ENCODE measurements at regions not wholly inside any gene's neighbourhood (a gene's known extent, or its start where the extent isn't known, plus 50 kb on each side); places are given as distances from the start of the nearest gene placed in this dataset.

DNA sequence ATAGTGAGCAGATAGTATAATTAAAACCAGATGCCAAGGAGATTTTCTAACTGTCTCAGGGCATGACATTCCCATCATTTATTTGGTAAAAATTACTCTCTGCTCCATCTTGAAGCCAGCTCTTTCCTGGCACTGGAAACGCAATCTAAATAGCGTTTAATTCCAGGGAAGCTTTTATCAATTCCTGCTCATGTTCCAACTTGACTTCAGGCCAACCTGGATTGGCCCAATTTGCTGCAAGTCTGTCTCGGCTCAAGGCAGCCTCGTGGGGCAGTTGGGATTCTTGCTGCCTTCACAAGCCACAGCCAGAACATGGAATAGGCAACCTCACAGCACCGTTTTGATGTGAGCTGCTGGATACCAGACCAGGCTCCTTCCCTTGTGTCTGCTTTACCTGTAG, 1255.9 kb downstream of the TBC1D22A start:
- TF ChIP-seq GATA3 (IDR thresholded peaks at IDR 0.05; ENCODE audit: low read depth, low read length), result no peak
- TF ChIP-seq GATA2 (IDR thresholded peaks at IDR 0.05; ENCODE audit: low read depth, low read length), result no peak

- TF ChIP-seq GATA3 (IDR thresholded peaks at IDR 0.05; ENCODE audit: low read depth, low read length) (no peak), GATA2 (IDR thresholded peaks at IDR 0.05; ENCODE audit: low read depth, low read length) (no peak)
These were observed 1253.3 kb downstream of the TBC1D22A start for GRCh38 chr22:48015701-48016100.

GRCh38 chr22:48004936-48005335, 1242.5 kb downstream of the TBC1D22A start:
- no peak for TF ChIP-seq GATA3 (IDR thresholded peaks at IDR 0.05; ENCODE audit: low read depth, low read length)

- no peak for TF ChIP-seq GATA3 (IDR thresholded peaks at IDR 0.05; ENCODE audit: low read depth, low read length)
- TF ChIP-seq GATA2 (IDR thresholded peaks at IDR 0.05; ENCODE audit: low read depth, low read length), result no peak
These were observed 1241.6 kb downstream of the TBC1D22A start for GRCh38 chr22:48004038-48004437.

DNA sequence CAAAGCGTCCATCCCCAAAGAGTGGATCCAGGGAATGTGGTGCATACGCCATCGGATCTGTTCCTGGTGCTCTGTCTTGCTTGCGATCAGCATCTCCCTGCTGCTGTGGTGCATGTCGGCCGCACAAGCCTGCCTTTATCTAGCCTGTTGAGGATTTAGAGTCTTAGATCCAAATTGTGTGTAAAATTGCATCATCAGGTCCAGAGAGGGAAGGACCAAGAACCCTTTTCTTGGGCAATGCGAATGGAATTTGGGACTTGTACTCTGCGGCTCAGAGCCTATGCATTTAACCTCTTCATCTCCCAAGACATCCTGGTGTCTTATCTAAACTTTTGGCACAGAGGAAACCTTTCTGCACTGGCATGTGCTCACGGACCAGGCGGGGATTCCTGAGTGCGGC, 1238.7 kb downstream of the TBC1D22A start:
- no peak for TF ChIP-seq GATA3 (IDR thresholded peaks at IDR 0.05; ENCODE audit: low read depth, low read length)
- no peak for TF ChIP-seq GATA2 (IDR thresholded peaks at IDR 0.05; ENCODE audit: low read depth, low read length)

- no peak for TF ChIP-seq GATA2 (IDR thresholded peaks at IDR 0.05; ENCODE audit: low read depth, low read length)
- TF ChIP-seq GATA3 (IDR thresholded peaks at IDR 0.05; ENCODE audit: low read depth, low read length), result no peak
These were observed 1235.2 kb downstream of the TBC1D22A start for GRCh38 chr22:47997612-47998011.

DNA sequence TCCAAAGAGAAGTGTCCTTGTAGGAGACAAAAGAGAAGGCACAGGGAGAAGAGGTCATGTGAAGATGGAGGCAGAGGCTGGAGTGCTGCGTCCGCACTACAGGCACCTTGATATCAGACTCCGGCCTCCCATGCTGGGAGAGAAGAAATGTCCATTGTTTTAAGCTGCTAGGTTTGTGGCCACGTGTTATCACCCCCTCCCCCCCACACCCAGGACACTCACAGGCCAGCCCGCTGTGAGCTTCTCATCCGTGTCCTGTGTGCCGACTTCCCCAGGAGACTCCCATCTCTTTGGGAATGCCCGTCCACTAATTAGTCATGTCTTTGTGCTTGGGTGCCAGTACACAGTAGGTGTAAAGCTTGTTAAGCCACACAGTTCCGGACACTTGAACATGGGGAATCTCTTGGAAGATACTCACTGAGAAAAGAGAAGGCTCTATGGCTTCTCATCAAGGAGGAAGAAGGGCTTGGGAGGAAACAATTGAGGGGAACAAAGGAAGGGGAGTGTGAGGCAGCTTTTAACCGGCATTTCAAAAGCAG, 1234.7 kb downstream of the TBC1D22A start:
- no peak for TF ChIP-seq GATA2 (IDR thresholded peaks at IDR 0.05; ENCODE audit: low read depth, low read length)
- no peak for TF ChIP-seq GATA3 (IDR thresholded peaks at IDR 0.05; ENCODE audit: low read depth, low read length)

DNA sequence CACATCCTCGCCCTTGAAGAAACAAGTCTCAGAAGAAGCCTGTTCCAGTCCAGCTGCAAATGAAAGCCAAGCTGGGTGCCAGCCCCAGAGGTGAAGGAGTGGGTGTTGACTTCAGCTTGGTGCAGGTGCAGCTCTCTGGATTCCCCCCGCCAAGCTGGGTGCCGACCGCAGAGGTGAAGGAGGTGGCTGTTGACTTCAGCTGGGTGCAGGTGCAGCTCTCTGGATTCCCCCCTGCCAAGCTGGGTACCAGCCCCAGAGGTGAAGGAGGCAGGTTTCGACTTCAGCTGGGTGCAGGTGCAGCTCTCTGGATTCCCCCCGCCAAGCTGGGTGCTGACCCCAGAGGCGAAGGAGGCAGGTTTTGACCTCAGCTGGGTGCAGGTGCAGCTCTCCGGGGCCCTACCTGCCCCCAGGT, 1234.0 kb downstream of the TBC1D22A start:
- TF ChIP-seq GATA3 (IDR thresholded peaks at IDR 0.05; ENCODE audit: low read depth, low read length), result no peak
- no peak for TF ChIP-seq GATA2 (IDR thresholded peaks at IDR 0.05; ENCODE audit: low read depth, low read length)

DNA sequence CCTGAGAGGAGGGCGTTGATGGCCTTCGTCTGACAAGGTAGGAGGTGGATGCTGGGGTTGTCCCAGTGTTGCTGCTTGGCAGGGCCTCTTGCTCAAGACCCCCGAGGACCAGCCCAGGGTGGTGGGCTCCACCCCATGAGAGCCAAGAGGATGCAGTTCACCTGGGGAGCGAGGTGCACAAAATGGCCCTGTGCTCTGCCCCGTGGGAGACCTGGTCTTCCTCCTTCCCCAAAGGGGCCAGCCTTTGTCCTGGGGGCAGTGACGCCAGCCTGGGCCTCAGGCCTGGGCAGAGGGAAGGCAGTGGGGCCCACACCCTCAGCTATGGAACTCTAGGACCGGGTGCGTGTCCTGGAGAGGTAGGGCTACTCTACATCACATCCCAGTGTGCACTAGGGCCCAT, 1233.3 kb downstream of the TBC1D22A start:
- no peak for TF ChIP-seq GATA2 (IDR thresholded peaks at IDR 0.05; ENCODE audit: low read depth, low read length)
- TF ChIP-seq GATA3 (IDR thresholded peaks at IDR 0.05; ENCODE audit: low read depth, low read length), result no peak

- TF ChIP-seq GATA2 (IDR thresholded peaks at IDR 0.05; ENCODE audit: low read depth, low read length) (no peak), GATA3 (IDR thresholded peaks at IDR 0.05; ENCODE audit: low read depth, low read length) (no peak)
These were observed 1232.8 kb downstream of the TBC1D22A start for GRCh38 chr22:47995264-47995627.

GRCh38 chr22:47994601-47995263, 1232.3 kb downstream of the TBC1D22A start:
- TF ChIP-seq GATA2 (IDR thresholded peaks at IDR 0.05; ENCODE audit: low read depth, low read length) (no peak), GATA3 (IDR thresholded peaks at IDR 0.05; ENCODE audit: low read depth, low read length) (no peak)

GRCh38 chr22:47994045-47994444, 1231.6 kb downstream of the TBC1D22A start:
- no peak for TF ChIP-seq GATA2 (IDR thresholded peaks at IDR 0.05; ENCODE audit: low read depth, low read length)
- no peak for TF ChIP-seq GATA3 (IDR thresholded peaks at IDR 0.05; ENCODE audit: low read depth, low read length)

- TF ChIP-seq GATA3 (IDR thresholded peaks at IDR 0.05; ENCODE audit: low read depth, low read length) (no peak), GATA2 (IDR thresholded peaks at IDR 0.05; ENCODE audit: low read depth, low read length) (no peak)
These were observed 1228.0 kb downstream of the TBC1D22A start for GRCh38 chr22:47990481-47990880.

DNA sequence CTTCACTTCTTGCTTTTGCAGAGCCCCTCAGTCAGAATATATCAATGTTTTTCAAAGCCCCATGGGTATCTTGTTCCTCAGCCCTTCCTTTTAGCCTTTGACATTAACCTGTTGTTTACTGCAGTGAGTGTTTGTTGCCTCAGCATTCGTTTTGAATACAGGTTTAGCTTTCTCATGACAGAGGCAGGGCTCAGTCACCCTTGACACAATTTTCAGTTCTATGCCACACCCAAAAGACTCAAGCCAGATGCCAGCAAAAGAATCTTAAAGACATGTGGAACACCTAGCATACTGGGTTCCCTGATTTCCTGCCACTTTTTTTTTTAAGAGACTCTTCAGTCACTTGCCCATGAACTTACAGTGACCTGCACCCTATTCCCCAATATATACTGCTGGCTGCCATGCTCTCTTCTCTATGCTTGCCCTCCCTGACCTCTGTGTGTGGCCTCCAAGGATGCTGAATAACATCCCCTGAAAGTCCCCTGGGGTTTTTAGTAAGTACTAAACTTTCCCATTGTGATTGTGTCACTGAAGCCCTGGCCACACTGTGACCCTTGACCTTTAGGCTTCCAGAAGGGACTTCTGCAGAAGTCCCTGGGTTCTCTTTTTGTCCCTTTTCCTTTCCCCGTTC, 1225.5 kb downstream of the TBC1D22A start:
- TF ChIP-seq GATA3 (IDR thresholded peaks at IDR 0.05; ENCODE audit: low read depth, low read length), result no peak
- TF ChIP-seq GATA2 (IDR thresholded peaks at IDR 0.05; ENCODE audit: low read depth, low read length), result no peak

GRCh38 chr22:47976219-47976618, 1213.8 kb downstream of the TBC1D22A start:
- TF ChIP-seq GATA2 (IDR thresholded peaks at IDR 0.05; ENCODE audit: low read depth, low read length) (no peak), GATA3 (IDR thresholded peaks at IDR 0.05; ENCODE audit: low read depth, low read length) (no peak)
